Upper lobe of left lung (tissue), 4 donors: ENCODE measurements at regions not wholly inside any gene's neighbourhood (a gene's known extent, or its start where the extent isn't known, plus 50 kb on each side); places are given as distances from the start of the nearest gene placed in this dataset.

Experiments
- EP300 ChIP-seq, 4 donors: sonication (generic); formaldehyde crosslinking; IDR thresholded peaks; one replicate each; pipeline ENCODE4 v1.5.1; 2017; ENCODE audit warnings: antibody characterized with exemption in 4 of 4, control low read depth in 2 of 4
- POLR2A ChIP-seq, 4 donors: fragments of 450-650 bp; IDR thresholded peaks; one replicate each; pipeline ENCODE4 v1.5.1; 2016 to 2017; ENCODE audit warnings: antibody characterized with exemption in 4 of 4, mild to moderate bottlenecking in 2 of 4
- TF ChIP-seq, protein P1 (sequence below), 6 experiments: fragments of 450-650 bp in 4 of 6; fragments of 200-600 bp in 2 of 6; sonication (generic) in 2 of 6; IDR thresholded peaks; one replicate each; pipeline ENCODE4 v1.5.1; 2016 to 2019; ENCODE audit warnings: antibody characterized with exemption in 6 of 6

DNA sequence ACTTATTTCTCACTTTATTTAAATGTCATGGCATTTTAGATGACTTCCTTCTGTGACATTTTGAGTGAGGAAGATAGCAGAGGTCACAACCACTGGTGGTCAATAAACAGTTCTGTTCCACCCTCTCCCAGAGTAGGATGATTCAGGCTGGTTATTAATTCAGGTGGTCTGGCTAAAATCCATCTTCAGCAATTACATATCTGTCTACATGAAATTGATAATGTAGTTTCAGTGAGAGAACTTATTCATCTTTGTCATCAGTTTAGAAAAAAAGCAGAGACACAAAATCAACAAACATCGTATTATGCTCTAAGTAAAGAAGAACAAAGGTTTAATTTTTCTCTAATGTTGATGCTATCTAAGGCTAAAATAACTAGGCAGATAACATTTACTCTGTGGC, 525.5 kb downstream of the TENT5A start:
- TF ChIP-seq, protein P1, sequence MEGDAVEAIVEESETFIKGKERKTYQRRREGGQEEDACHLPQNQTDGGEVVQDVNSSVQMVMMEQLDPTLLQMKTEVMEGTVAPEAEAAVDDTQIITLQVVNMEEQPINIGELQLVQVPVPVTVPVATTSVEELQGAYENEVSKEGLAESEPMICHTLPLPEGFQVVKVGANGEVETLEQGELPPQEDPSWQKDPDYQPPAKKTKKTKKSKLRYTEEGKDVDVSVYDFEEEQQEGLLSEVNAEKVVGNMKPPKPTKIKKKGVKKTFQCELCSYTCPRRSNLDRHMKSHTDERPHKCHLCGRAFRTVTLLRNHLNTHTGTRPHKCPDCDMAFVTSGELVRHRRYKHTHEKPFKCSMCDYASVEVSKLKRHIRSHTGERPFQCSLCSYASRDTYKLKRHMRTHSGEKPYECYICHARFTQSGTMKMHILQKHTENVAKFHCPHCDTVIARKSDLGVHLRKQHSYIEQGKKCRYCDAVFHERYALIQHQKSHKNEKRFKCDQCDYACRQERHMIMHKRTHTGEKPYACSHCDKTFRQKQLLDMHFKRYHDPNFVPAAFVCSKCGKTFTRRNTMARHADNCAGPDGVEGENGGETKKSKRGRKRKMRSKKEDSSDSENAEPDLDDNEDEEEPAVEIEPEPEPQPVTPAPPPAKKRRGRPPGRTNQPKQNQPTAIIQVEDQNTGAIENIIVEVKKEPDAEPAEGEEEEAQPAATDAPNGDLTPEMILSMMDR (IDR thresholded peaks at IDR 0.05) = no peak
- no peak for TF ChIP-seq POLR2A (IDR thresholded peaks at IDR 0.05)
- no peak for TF ChIP-seq EP300 (IDR thresholded peaks at IDR 0.05)
